ENCODE measurements at regions not wholly inside any gene's neighbourhood (a gene's known extent, or its start where the extent isn't known, plus 50 kb on each side); places are given as distances from the start of the nearest gene placed in this dataset.
"Not testable (repeated sequence)": the region's sequence is repeated elsewhere in the genome, so short reads cannot be mapped to it uniquely, and the experiment has no call there.

DNA sequence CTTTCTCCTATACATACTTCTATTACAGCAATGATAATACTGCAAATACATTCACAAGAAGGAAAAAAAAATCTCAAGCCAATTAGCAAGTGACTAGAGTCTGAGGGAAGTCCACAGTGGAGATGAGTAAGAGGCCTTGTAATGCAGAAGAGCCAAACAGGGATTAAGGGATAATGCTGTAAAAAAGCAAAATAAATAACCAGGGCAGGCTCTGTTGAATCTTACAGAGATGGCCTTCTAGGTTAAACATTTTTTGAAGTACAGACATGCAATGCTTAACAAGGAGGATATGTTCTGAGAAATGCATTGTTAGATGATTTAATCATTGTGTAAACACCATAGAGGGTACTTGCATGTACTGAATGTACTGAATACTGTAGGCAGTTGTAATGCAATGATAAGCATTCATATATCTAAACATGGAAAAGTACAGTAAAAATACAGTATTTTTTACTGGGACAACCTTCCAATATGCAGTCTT lies 122.1 kb upstream of the RMDN2 start:
- Histone ChIP-seq H3K4me3 (ENCODE audit: low read length, poor library complexity, severe bottlenecking) (no peak overlapping the region), H3K36me3 (ENCODE audit: insufficient read depth, low read length) (no peaks in the 10 kb centered on the region), H3K9ac (ENCODE audit: low read depth, low read length, poor library complexity, severe bottlenecking) (no peak overlapping the region), H3K9me3 (ENCODE audit: insufficient read depth, low read depth, low read length) (peaks cover 9% of the 10 kb centered on the region; the same call in 1 of the 2 replicates), H3F3A (ENCODE audit: low read depth) (no peaks in the 10 kb centered on the region), H3K79me2 (ENCODE audit: insufficient read depth, low read length) (no peaks in the 10 kb centered on the region), H3K9me2 (replicated peaks; ENCODE audit: low read depth, low read length) (no peaks in the 10 kb centered on the region), H3K4me2 (ENCODE audit: low read depth, low read length, poor library complexity, severe bottlenecking) (no peak overlapping the region), H4K20me1 (ENCODE audit: insufficient read depth, low read length, poor library complexity, severe bottlenecking) (no peaks in the 10 kb centered on the region), H3K27me3 (ENCODE audit: insufficient read depth, low read length, poor library complexity, severe bottlenecking) (no peaks in the 10 kb centered on the region), H3K4me1 (ENCODE audit: insufficient read depth, low read length, poor library complexity, severe bottlenecking) (no peaks in the 10 kb centered on the region), H2AFZ (ENCODE audit: low read length) (no peak overlapping the region)
- TF ChIP-seq CTCF (conservative IDR thresholded peaks at IDR 0.05; ENCODE audit: low read length) (no peak), EZH2phosphoT487 (IDR thresholded peaks at IDR 0.05; ENCODE audit: borderline replicate concordance) (no peak)

DNA sequence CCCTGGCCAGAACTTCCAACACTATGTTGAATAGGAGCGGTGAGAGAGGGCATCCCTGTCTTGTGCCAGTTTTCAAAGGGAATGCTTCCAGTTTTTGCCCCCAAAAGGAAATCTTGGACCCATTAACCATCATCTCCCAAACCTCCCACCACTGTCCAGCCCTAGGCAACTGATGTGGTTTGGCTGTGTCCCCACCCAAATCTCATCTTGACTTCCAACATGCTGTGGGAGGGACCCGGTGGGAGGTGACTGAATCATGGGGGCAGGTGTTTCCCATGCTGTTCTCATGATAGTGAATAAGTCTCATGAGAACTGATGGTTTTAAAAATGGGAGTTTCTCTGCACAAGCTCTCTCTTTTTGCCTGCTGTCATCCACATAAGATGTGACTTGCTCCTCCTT lies 119.1 kb upstream of the RMDN2 start:
- not testable (repeated sequence) for H2AFZ ChIP-seq (ENCODE audit: low read length); H3K9me3 ChIP-seq (ENCODE audit: insufficient read depth, low read depth, low read length); H3K79me2 ChIP-seq (ENCODE audit: insufficient read depth, low read length); H3K9ac ChIP-seq (ENCODE audit: low read depth, low read length, poor library complexity, severe bottlenecking); H3K4me3 ChIP-seq (ENCODE audit: low read length, poor library complexity, severe bottlenecking); H3K36me3 ChIP-seq (ENCODE audit: insufficient read depth, low read length); H3K27me3 ChIP-seq (ENCODE audit: insufficient read depth, low read length, poor library complexity, severe bottlenecking); H3K4me1 ChIP-seq (ENCODE audit: insufficient read depth, low read length, poor library complexity, severe bottlenecking); H4K20me1 ChIP-seq (ENCODE audit: insufficient read depth, low read length, poor library complexity, severe bottlenecking); H3K4me2 ChIP-seq (ENCODE audit: low read depth, low read length, poor library complexity, severe bottlenecking); H3K9me2 ChIP-seq (replicated peaks; ENCODE audit: low read depth, low read length); H3F3A ChIP-seq (ENCODE audit: low read depth)

DNA sequence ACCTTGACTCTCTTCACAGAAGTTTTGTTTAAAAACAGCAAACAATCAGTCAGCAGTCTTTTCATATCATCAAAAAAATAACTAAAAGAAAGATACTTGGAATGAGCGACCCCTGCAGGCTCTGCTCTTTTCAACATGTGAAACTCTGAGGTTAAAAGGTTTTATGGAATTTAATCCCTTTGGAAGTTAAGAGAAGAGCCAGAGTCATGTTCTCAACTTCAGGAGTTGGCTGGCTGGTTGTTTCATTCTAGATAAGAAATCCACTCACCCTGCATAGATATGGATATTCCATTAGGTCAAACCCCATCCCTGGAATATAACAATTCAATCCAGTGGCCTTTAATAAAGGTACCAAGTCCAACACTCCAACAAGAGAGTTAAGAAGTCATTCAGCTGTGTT lies 115.6 kb upstream of the RMDN2 start:
- H3K4me1 ChIP-seq (ENCODE audit: insufficient read depth, low read length, poor library complexity, severe bottlenecking), result peaks cover 5% of the 10 kb centered on the region
- no peak overlapping the region for H2AFZ ChIP-seq (ENCODE audit: low read length)
- no peak for TF ChIP-seq EZH2phosphoT487 (IDR thresholded peaks at IDR 0.05; ENCODE audit: borderline replicate concordance)
- TF ChIP-seq CTCF (conservative IDR thresholded peaks at IDR 0.05; ENCODE audit: low read length), result peak; percentile 70
- H3K4me3 ChIP-seq (ENCODE audit: low read length, poor library complexity, severe bottlenecking), result no peak overlapping the region
- H3K79me2 ChIP-seq (ENCODE audit: insufficient read depth, low read length), result no peaks in the 10 kb centered on the region
- H3F3A ChIP-seq (ENCODE audit: low read depth), result no peaks in the 10 kb centered on the region
- H3K9me2 ChIP-seq (replicated peaks; ENCODE audit: low read depth, low read length), result no peaks in the 10 kb centered on the region
- H3K9ac ChIP-seq (ENCODE audit: low read depth, low read length, poor library complexity, severe bottlenecking), result no peak overlapping the region
- H3K9me3 ChIP-seq (ENCODE audit: insufficient read depth, low read depth, low read length), result peaks cover 9% of the 10 kb centered on the region; the same call in 1 of the 2 replicates
- no peaks in the 10 kb centered on the region for H4K20me1 ChIP-seq (ENCODE audit: insufficient read depth, low read length, poor library complexity, severe bottlenecking)
- H3K4me2 ChIP-seq (ENCODE audit: low read depth, low read length, poor library complexity, severe bottlenecking), result no peak overlapping the region
- no peaks in the 10 kb centered on the region for H3K36me3 ChIP-seq (ENCODE audit: insufficient read depth, low read length)
- no peaks in the 10 kb centered on the region for H3K27me3 ChIP-seq (ENCODE audit: insufficient read depth, low read length, poor library complexity, severe bottlenecking)

GRCh38 chr2:37809931-37810570 lies 115.0 kb upstream of the RMDN2 start:
- Histone ChIP-seq H3K36me3 (ENCODE audit: insufficient read depth, low read length) (no peaks in the 10 kb centered on the region), H3K9me3 (ENCODE audit: insufficient read depth, low read depth, low read length) (peaks cover 9% of the 10 kb centered on the region; the same call in 1 of the 2 replicates), H3K4me1 (ENCODE audit: insufficient read depth, low read length, poor library complexity, severe bottlenecking) (peaks cover 5% of the 10 kb centered on the region), H3K9ac (ENCODE audit: low read depth, low read length, poor library complexity, severe bottlenecking) (no peak overlapping the region), H3K9me2 (replicated peaks; ENCODE audit: low read depth, low read length) (no peaks in the 10 kb centered on the region), H3F3A (ENCODE audit: low read depth) (no peaks in the 10 kb centered on the region), H3K79me2 (ENCODE audit: insufficient read depth, low read length) (no peaks in the 10 kb centered on the region), H3K4me3 (ENCODE audit: low read length, poor library complexity, severe bottlenecking) (no peak overlapping the region), H4K20me1 (ENCODE audit: insufficient read depth, low read length, poor library complexity, severe bottlenecking) (no peaks in the 10 kb centered on the region), H3K4me2 (ENCODE audit: low read depth, low read length, poor library complexity, severe bottlenecking) (no peak overlapping the region), H2AFZ (ENCODE audit: low read length) (peak overlapping the region; percentile 48; the same call in 1 of the 2 replicates), H3K27me3 (ENCODE audit: insufficient read depth, low read length, poor library complexity, severe bottlenecking) (no peaks in the 10 kb centered on the region)
- no peak for TF ChIP-seq EZH2phosphoT487 (IDR thresholded peaks at IDR 0.05; ENCODE audit: borderline replicate concordance)
- no peak for TF ChIP-seq CTCF (conservative IDR thresholded peaks at IDR 0.05; ENCODE audit: low read length)

Data from Loucy (cell line).